ENCODE measurements at regions not wholly inside any gene's neighbourhood (a gene's known extent, or its start where the extent isn't known, plus 50 kb on each side); places are given as distances from the start of the nearest gene placed in this dataset.

DNA sequence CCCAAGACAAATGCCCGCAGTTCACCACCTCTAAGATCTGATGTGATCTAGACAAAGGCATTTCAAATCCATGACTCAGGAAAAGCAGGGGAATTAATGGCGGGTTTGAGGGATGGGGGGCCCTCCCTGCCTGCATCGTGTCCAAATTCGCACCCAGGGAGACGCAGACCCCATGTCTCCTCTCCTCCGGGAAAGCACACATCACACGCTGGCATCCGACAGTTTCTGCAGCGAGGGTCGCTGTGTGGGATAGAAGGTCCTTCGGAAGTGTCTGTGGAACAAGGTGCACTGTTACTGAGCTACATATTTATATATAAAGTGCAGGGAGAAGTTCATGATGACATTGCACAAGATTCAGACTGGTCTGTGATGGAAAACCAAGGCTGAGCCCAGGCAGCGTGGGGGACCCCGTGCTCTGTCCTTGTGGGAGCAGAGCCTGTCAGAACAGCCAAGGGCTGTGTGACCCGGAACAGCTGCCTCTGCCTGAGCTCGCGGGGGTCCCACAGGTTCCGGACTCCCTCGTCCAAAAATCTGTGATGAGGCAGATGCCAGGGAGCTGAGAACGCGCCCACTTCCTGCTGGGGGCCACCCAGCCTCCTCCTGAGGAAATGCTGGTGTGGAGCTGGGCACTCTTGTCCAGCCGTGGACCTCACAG is 82.3 kb upstream of the CTDP1 start:
- Histone ChIP-seq H3K9ac (ENCODE audit: insufficient read depth, low read length, poor library complexity, severe bottlenecking) (no peak overlapping the region), H3K4me3 (replicated peaks in 1 of 3; ENCODE audit: low read depth in 2 of 3, low read length in 3 of 3) (no peak overlapping the region), H3K36me3 (replicated peaks in 1 of 2; ENCODE audit: control insufficient read depth in 1 of 2, insufficient read depth in 2 of 2, low read length in 2 of 2) (no peaks in the 10 kb centered on the region), H3K27ac (ENCODE audit: low read depth in 1 of 2, low read length in 2 of 2) (no peak overlapping the region), H3K4me2 (replicated peaks; ENCODE audit: extremely low read depth, low read length, poor library complexity, severe bottlenecking) (no peak overlapping the region), H3K79me2 (ENCODE audit: insufficient read depth, low read length) (no peaks in the 10 kb centered on the region), H3K9me3 (replicated peaks in 1 of 2; ENCODE audit: control insufficient read depth in 1 of 2, insufficient read depth in 1 of 2, low read length in 2 of 2) (no peaks in the 10 kb centered on the region), H3K4me1 (ENCODE audit: control insufficient read depth in 1 of 2, insufficient read depth in 2 of 2, low read length in 2 of 2) (no peaks in the 10 kb centered on the region), H3K27me3 (ENCODE audit: control insufficient read depth in 2 of 2, insufficient read depth in 2 of 2, low read length in 2 of 2) (no peaks in the 10 kb centered on the region), H2AFZ (ENCODE audit: insufficient read depth, low read depth, low read length, poor library complexity, severe bottlenecking) (no peak overlapping the region), H4K20me1 (ENCODE audit: insufficient read depth, low read length) (no peaks in the 10 kb centered on the region)
- intact Hi-C loops (cut with micrococcal nuclease), result no loop called here
- TF ChIP-seq, protein P1, sequence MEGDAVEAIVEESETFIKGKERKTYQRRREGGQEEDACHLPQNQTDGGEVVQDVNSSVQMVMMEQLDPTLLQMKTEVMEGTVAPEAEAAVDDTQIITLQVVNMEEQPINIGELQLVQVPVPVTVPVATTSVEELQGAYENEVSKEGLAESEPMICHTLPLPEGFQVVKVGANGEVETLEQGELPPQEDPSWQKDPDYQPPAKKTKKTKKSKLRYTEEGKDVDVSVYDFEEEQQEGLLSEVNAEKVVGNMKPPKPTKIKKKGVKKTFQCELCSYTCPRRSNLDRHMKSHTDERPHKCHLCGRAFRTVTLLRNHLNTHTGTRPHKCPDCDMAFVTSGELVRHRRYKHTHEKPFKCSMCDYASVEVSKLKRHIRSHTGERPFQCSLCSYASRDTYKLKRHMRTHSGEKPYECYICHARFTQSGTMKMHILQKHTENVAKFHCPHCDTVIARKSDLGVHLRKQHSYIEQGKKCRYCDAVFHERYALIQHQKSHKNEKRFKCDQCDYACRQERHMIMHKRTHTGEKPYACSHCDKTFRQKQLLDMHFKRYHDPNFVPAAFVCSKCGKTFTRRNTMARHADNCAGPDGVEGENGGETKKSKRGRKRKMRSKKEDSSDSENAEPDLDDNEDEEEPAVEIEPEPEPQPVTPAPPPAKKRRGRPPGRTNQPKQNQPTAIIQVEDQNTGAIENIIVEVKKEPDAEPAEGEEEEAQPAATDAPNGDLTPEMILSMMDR (IDR thresholded peaks at IDR 0.05), result no peak
- Mint-ChIP-seq H3K36me3 (no peaks in the 10 kb centered on the region), H3K9me3 (peaks cover 0 to 12% (median 5%) of the 10 kb centered on the region in 7 donors), H3K27me3 (ENCODE audit: low read depth in 3 of 3) (peaks cover 6 to 8% (median 7%) of the 10 kb centered on the region in 3 donors), H3K27ac (no peak overlapping the region), H3K4me3 (no peak overlapping the region), H3K4me1 (no peaks in the 10 kb centered on the region)
- no peak for DNase-seq
- WGBS (ENCODE audit: insufficient coverage), result 48% methylated on average over 11 of the region's 21 CpGs

DNA sequence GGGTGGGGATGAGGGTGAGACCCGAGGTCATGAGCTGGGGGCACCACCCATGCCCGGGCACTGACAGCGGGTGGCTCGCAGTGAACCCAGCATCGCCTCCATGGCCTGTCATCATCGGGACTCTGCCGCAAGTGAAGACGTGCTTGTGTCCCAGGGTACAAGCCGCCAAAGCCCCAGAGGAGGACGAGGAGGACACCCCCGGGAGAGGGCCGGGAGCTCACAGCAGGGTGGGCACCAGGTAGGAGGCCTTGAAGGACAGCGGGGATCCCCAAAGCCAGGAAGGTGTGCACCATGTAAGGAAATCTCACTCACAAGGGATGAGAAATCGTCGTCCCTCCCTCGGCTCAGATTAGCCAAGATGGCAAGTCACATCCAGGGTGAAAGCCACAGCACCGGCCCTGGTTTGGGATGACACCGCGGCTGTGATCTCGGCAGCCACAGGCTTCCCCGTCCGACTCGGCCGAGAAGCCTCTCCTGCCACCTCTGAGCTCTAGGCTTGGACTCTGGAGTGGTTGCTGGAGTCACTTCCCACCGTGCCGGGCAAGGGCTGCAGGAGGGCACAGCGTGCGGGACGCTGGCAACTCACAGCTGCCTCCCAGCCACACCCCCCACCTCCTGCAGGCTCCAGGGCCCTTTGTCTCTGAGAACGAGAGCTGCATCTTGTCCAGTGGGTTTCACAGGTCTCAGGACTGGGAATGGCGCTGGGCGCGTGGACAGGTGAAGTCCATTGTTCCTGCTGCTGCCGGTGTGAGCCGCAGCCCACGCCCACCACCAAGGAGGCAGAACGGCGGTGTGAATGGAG is 81.6 kb upstream of the CTDP1 start:
- H3K4me3 Mint-ChIP-seq, result no peak overlapping the region
- WGBS (ENCODE audit: insufficient coverage), result 91% methylated on average over 36 of the region's 38 CpGs

More for the DNA sequence above, 81.6 kb upstream of the CTDP1 start:
- H3K36me3 ChIP-seq (replicated peaks in 1 of 2; ENCODE audit: control insufficient read depth in 1 of 2, insufficient read depth in 2 of 2, low read length in 2 of 2), result no peaks in the 10 kb centered on the region
- no peak overlapping the region for H3K4me3 ChIP-seq (replicated peaks in 1 of 3; ENCODE audit: low read depth in 2 of 3, low read length in 3 of 3)
- intact Hi-C loops (cut with micrococcal nuclease), result no loop called here
- H3K27me3 ChIP-seq (ENCODE audit: control insufficient read depth in 2 of 2, insufficient read depth in 2 of 2, low read length in 2 of 2), result no peaks in the 10 kb centered on the region
- H3K4me1 Mint-ChIP-seq, result no peaks in the 10 kb centered on the region
- H3K27me3 Mint-ChIP-seq (ENCODE audit: low read depth in 3 of 3), result peaks cover 5 to 8% (median 6%) of the 10 kb centered on the region in 3 donors
- no peaks in the 10 kb centered on the region for H3K79me2 ChIP-seq (ENCODE audit: insufficient read depth, low read length)
- H3K27ac ChIP-seq (ENCODE audit: low read depth in 1 of 2, low read length in 2 of 2), result no peak overlapping the region
- no peaks in the 10 kb centered on the region for H4K20me1 ChIP-seq (ENCODE audit: insufficient read depth, low read length)
- no peak overlapping the region for H3K27ac Mint-ChIP-seq
- H3K4me1 ChIP-seq (ENCODE audit: control insufficient read depth in 1 of 2, insufficient read depth in 2 of 2, low read length in 2 of 2), result no peaks in the 10 kb centered on the region
- DNase-seq, result no peak
- no peak overlapping the region for H3K9ac ChIP-seq (ENCODE audit: insufficient read depth, low read length, poor library complexity, severe bottlenecking)
- no peak overlapping the region for H2AFZ ChIP-seq (ENCODE audit: insufficient read depth, low read depth, low read length, poor library complexity, severe bottlenecking)
- H3K9me3 Mint-ChIP-seq, result peaks cover 0 to 6% (median 1%) of the 10 kb centered on the region in 7 donors
- H3K36me3 Mint-ChIP-seq, result no peaks in the 10 kb centered on the region
- H3K4me2 ChIP-seq (replicated peaks; ENCODE audit: extremely low read depth, low read length, poor library complexity, severe bottlenecking), result no peak overlapping the region
- TF ChIP-seq, protein P1 (IDR thresholded peaks at IDR 0.05), result no peak
- H3K9me3 ChIP-seq (replicated peaks in 1 of 2; ENCODE audit: control insufficient read depth in 1 of 2, insufficient read depth in 1 of 2, low read length in 2 of 2), result no peaks in the 10 kb centered on the region

Data from CD14-positive monocyte (primary cell).